ENCODE measurements at regions not wholly inside any gene's neighbourhood (a gene's known extent, or its start where the extent isn't known, plus 50 kb on each side); places are given as distances from the start of the nearest gene placed in this dataset.
"Not testable (repeated sequence)": the region's sequence is repeated elsewhere in the genome, so short reads cannot be mapped to it uniquely, and the experiment has no call there.

DNA sequence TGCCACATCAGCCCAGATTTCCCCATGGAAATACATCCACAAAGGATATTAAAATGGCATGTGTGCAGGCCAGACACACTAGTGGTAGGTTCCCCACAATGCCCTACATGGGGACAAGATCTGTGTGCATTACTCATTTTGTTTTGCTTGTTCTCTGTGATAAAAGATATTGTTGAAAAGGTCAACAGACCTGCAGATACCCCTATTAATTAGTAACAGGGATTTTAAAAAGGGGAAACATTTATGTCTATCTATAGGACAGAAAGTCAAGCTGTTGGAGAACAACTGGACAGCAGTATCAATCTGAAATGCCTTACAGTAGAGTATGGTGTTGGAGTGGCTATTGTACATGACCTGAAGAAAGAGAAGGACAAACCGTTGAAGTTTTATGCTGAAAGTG, 596.0 kb upstream of the GRM7 start:
- Histone ChIP-seq H3K27ac (ENCODE audit: low read depth, low read length, severe bottlenecking) (no peak overlapping the region), H3K9me3 (ENCODE audit: control insufficient read depth, low read length) (no peaks in the 10 kb centered on the region), H3K4me1 (ENCODE audit: control insufficient read depth, insufficient read depth, low read length, poor library complexity, severe bottlenecking) (no peaks in the 10 kb centered on the region), H3K36me3 (ENCODE audit: control insufficient read depth, insufficient read depth, low read length) (no peaks in the 10 kb centered on the region), H3K4me3 (ENCODE audit: extremely low read depth, insufficient read depth, low read length, poor library complexity, severe bottlenecking) (no peak overlapping the region)
- WGBS, 2 experiments (ENCODE audit: insufficient coverage in 2 of 2), result no CpG with 5 or more reads among the region's 1 CpG

DNA sequence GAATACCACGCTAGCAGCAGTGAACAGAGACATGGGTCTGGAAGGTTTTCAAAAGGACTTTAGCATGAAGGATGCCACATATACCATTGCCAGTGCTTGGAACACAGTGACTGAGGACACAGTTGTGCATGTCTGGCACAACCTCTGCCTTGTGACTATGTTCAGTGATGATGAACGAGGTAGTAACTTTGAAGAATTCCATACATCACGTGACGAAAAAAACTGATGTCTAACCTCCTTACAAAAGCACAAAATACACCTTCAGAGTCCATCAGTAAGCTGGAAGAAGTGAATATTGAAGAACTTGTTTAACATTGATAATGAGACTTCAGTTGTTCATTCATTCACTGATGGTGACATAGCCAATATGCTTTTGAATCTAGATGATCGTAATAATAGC, 594.8 kb upstream of the GRM7 start:
- 82% methylated on average over 1 of the region's 5 CpGs; no CpG with 5 or more reads in 1 of the 2 experiments for WGBS, 2 experiments (ENCODE audit: insufficient coverage in 2 of 2)
- H3K36me3 ChIP-seq (ENCODE audit: control insufficient read depth, insufficient read depth, low read length), result no peaks in the 10 kb centered on the region
- H3K4me3 ChIP-seq (ENCODE audit: extremely low read depth, insufficient read depth, low read length, poor library complexity, severe bottlenecking), result no peak overlapping the region
- H3K9me3 ChIP-seq (ENCODE audit: control insufficient read depth, low read length), result no peaks in the 10 kb centered on the region
- no peak overlapping the region for H3K27ac ChIP-seq (ENCODE audit: low read depth, low read length, severe bottlenecking)
- no peaks in the 10 kb centered on the region for H3K4me1 ChIP-seq (ENCODE audit: control insufficient read depth, insufficient read depth, low read length, poor library complexity, severe bottlenecking)

DNA sequence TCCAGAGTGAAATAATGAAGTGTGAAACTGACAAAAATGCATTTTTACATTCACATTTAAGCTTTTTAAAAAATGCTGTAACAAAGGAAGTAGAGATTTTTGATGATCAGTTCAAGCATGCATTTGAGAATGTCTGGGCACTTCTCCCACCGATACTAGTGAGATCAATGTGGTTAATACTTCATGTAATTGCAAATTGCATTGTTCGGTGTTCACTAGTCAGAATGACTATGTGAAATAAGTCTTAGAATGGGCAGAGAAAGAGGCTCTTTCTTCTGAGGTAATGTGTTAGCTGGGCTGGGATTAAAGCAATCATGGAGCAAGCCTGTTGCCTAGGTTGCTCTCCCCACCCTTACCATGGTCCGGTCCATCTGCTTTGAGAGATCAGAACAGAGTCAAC, 587.0 kb upstream of the GRM7 start:
- Histone ChIP-seq H3K4me1 (ENCODE audit: control insufficient read depth, insufficient read depth, low read length, poor library complexity, severe bottlenecking) (no peaks in the 10 kb centered on the region), H3K9me3 (ENCODE audit: control insufficient read depth, low read length) (no peaks in the 10 kb centered on the region), H3K36me3 (ENCODE audit: control insufficient read depth, insufficient read depth, low read length) (no peaks in the 10 kb centered on the region), H3K27ac (ENCODE audit: low read depth, low read length, severe bottlenecking) (no peak overlapping the region), H3K4me3 (ENCODE audit: extremely low read depth, insufficient read depth, low read length, poor library complexity, severe bottlenecking) (no peak overlapping the region)
- 82 to 100% methylated on average over 2 to 3 of the region's 3 CpGs for WGBS, 2 experiments (ENCODE audit: insufficient coverage in 2 of 2)

DNA sequence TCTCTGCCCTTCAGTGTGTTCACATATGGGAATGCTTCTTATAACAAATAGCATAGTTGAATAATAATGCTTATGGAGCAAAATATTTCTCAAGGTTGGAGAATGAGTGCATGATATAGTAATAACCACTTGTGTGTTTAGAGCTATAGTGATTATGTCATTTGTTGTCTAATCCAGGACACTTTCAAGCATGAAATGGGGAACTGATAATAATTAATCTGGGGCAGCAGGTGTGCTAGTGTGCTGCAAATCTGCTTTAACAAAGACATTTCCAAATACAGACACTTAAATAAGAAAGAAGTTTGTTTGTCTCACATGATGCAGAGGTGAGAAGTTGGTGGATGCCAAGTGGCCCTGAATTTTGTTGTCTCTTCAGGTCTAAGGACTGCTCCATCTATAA, 579.3 kb upstream of the GRM7 start:
- H3K4me3 ChIP-seq (ENCODE audit: extremely low read depth, insufficient read depth, low read length, poor library complexity, severe bottlenecking), result no peak overlapping the region
- H3K9me3 ChIP-seq (ENCODE audit: control insufficient read depth, low read length), result no peaks in the 10 kb centered on the region
- no peaks in the 10 kb centered on the region for H3K4me1 ChIP-seq (ENCODE audit: control insufficient read depth, insufficient read depth, low read length, poor library complexity, severe bottlenecking)
- no peaks in the 10 kb centered on the region for H3K36me3 ChIP-seq (ENCODE audit: control insufficient read depth, insufficient read depth, low read length)
- H3K27ac ChIP-seq (ENCODE audit: low read depth, low read length, severe bottlenecking), result no peak overlapping the region

DNA sequence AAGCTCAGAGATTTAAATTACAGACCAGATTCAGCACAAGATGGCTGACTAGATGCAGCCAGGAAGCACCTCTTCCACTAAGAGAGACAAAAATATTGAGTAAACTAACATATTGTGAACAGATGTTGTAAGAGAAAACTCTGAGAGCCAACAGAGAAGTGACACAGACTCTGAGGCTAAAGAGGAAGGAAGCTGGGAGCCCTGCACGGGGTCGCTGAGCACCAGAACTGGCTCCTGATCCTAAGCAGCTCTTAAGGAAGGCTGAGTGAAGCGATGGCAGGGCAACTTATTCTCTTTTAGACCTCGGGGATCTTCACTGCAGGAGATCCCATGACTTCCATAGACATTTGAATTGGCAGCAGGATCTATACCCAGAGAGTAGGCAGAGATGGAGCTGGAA, 578.0 kb upstream of the GRM7 start:
- Histone ChIP-seq H3K4me1 (ENCODE audit: control insufficient read depth, insufficient read depth, low read length, poor library complexity, severe bottlenecking) (no peaks in the 10 kb centered on the region), H3K36me3 (ENCODE audit: control insufficient read depth, insufficient read depth, low read length) (no peaks in the 10 kb centered on the region), H3K27ac (ENCODE audit: low read depth, low read length, severe bottlenecking) (no peak overlapping the region), H3K4me3 (ENCODE audit: extremely low read depth, insufficient read depth, low read length, poor library complexity, severe bottlenecking) (no peak overlapping the region), H3K9me3 (ENCODE audit: control insufficient read depth, low read length) (no peaks in the 10 kb centered on the region)
- WGBS, 2 experiments (ENCODE audit: insufficient coverage in 2 of 2), result 77 to 90% methylated on average over 4 of the region's 4 CpGs

DNA sequence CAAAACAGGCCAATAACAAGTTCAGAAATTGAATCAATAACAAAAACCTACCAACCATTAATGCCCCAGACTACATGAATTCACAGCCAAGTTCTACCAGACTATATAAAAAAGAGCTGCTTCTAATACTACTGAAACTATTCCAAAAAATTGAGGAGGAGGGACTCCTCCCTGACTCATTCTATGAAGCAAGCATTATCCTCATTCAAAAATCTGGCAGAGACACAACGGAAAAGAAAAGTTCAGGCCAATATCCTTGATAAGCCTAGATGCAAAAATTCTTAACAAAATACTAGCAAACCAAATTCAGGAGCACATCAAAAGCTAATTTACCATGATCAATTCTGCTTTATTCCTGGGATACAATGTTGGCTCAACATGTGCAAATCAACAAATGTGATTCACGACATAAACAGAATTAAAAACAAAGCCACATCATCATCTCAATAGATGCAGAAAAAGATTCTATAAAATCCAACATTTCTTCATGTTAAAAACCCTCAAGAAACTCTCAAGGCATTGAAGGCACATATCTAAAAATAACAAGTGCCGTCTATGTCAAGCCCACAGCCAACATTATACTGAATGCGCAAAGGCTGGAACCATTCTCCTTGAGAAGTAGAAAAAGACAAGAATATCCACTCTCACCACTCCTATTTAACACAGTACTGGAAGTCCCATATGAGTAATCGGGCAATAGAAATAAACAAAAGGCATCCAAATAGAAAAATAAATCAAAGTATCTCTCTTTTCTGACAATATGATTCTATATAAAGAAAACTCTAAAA, 573.6 kb upstream of the GRM7 start:
- Histone ChIP-seq H3K27ac (ENCODE audit: low read depth, low read length, severe bottlenecking) (no peak overlapping the region), H3K9me3 (ENCODE audit: control insufficient read depth, low read length) (peaks cover 8% of the 10 kb centered on the region), H3K36me3 (ENCODE audit: control insufficient read depth, insufficient read depth, low read length) (no peaks in the 10 kb centered on the region), H3K4me3 (ENCODE audit: extremely low read depth, insufficient read depth, low read length, poor library complexity, severe bottlenecking) (no peak overlapping the region), H3K4me1 (ENCODE audit: control insufficient read depth, insufficient read depth, low read length, poor library complexity, severe bottlenecking) (no peaks in the 10 kb centered on the region)
- 57 to 75% methylated on average over 3 to 4 of the region's 5 CpGs for WGBS, 2 experiments (ENCODE audit: insufficient coverage in 2 of 2)

DNA sequence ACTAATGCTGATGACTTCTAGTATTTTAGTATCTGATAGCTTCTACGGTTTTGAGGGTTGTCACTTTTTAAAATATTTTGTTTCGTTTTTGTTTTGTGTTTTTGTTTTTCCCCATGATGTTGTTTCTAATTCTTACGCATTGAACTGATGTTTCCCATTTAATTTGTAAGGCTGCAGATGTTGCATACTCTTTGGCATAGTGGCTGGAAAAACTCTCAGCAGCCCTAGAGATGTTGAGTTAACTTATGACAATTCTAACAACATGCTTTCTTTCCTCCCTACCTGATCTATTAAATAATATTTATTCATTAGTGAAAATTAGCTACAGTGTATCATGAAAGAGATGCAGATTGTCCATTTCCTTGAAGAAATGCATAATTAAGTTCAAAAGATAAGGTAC, 559.3 kb upstream of the GRM7 start:
- H3K4me1 ChIP-seq (ENCODE audit: control insufficient read depth, insufficient read depth, low read length, poor library complexity, severe bottlenecking), result no peaks in the 10 kb centered on the region
- H3K27ac ChIP-seq (ENCODE audit: low read depth, low read length, severe bottlenecking), result no peak overlapping the region
- H3K9me3 ChIP-seq (ENCODE audit: control insufficient read depth, low read length), result peaks cover 8% of the 10 kb centered on the region
- no peaks in the 10 kb centered on the region for H3K36me3 ChIP-seq (ENCODE audit: control insufficient read depth, insufficient read depth, low read length)
- 94 to 100% methylated on average over 1 to 2 of the region's 3 CpGs for WGBS, 2 experiments (ENCODE audit: insufficient coverage in 2 of 2)
- H3K4me3 ChIP-seq (ENCODE audit: extremely low read depth, insufficient read depth, low read length, poor library complexity, severe bottlenecking), result no peak overlapping the region

DNA sequence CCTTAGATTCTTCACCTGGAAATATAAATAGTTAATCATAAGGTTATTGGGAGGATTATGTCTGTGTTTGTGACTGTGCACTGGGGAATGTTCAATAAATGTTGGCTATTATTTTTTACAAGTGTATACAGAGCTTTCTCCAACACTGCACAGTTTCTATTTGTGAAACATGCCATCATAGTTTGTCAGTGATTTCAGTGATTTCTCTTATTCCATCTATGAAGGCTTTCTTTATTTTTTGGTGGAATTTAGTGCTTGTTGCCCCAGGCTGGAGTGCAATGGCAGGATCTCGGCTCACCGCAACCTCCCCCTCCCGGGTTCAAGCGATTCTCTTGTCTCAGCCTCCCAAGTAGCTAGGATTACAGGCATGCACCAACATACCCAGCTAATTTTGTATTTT, 545.0 kb upstream of the GRM7 start:
- WGBS, 2 experiments (ENCODE audit: insufficient coverage in 2 of 2), result no CpG with 5 or more reads among the region's 4 CpGs
- Histone ChIP-seq H3K9me3 (ENCODE audit: control insufficient read depth, low read length) (no peaks in the 10 kb centered on the region), H3K36me3 (ENCODE audit: control insufficient read depth, insufficient read depth, low read length) (no peaks in the 10 kb centered on the region), H3K4me1 (ENCODE audit: control insufficient read depth, insufficient read depth, low read length, poor library complexity, severe bottlenecking) (no peaks in the 10 kb centered on the region), H3K27ac (ENCODE audit: low read depth, low read length, severe bottlenecking) (no peak overlapping the region), H3K4me3 (ENCODE audit: extremely low read depth, insufficient read depth, low read length, poor library complexity, severe bottlenecking) (no peak overlapping the region)

DNA sequence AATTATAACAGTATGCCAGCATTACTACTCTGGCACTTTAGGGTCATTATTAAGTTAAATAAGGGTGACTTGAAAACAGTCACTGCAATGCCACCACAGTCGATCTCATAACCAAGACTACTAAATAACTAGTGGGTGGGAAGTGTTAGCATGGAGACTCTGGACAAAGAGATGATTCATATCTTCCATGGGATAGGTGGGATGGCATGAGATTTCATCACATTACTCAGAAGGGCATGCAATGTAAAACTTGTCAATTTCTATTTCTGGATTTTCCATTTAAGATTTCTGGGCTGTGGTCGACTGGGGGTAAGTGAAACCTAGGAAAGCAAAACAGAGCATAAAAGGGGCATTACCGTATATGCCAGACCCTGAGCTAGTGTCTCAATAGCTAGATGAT, 538.9 kb upstream of the GRM7 start:
- 89 to 100% methylated on average over 1 to 2 of the region's 3 CpGs for WGBS, 2 experiments (ENCODE audit: insufficient coverage in 2 of 2)
- Histone ChIP-seq H3K9me3 (ENCODE audit: control insufficient read depth, low read length) (no peaks in the 10 kb centered on the region), H3K27ac (ENCODE audit: low read depth, low read length, severe bottlenecking) (no peak overlapping the region), H3K4me3 (ENCODE audit: extremely low read depth, insufficient read depth, low read length, poor library complexity, severe bottlenecking) (no peak overlapping the region), H3K36me3 (ENCODE audit: control insufficient read depth, insufficient read depth, low read length) (no peaks in the 10 kb centered on the region), H3K4me1 (ENCODE audit: control insufficient read depth, insufficient read depth, low read length, poor library complexity, severe bottlenecking) (no peaks in the 10 kb centered on the region)

DNA sequence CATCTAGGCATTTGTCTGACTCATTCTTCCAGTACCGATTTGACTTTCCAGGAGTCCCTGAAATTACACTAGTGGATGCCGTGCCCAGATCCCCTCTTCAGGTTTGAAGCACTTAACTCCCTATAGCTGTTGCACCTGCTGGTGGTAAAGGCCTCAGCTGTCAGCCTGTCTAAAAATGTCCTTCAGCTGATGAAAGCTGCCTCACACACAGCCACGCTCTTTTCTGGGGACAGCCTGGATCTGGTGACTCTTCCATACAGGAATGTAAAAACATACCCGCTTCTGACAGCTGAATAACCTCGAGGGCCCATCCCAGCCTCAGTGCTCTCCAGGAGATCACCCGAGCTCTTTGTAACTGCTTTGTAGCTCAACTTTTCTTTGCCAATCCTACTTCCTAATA, 534.1 kb upstream of the GRM7 start:
- Histone ChIP-seq H3K4me3 (ENCODE audit: extremely low read depth, insufficient read depth, low read length, poor library complexity, severe bottlenecking) (no peak overlapping the region), H3K4me1 (ENCODE audit: control insufficient read depth, insufficient read depth, low read length, poor library complexity, severe bottlenecking) (no peaks in the 10 kb centered on the region), H3K27ac (ENCODE audit: low read depth, low read length, severe bottlenecking) (no peak overlapping the region), H3K36me3 (ENCODE audit: control insufficient read depth, insufficient read depth, low read length) (no peaks in the 10 kb centered on the region), H3K9me3 (ENCODE audit: control insufficient read depth, low read length) (no peaks in the 10 kb centered on the region)
- WGBS, 2 experiments (ENCODE audit: insufficient coverage in 2 of 2), result 63 to 65% methylated on average over 6 of the region's 6 CpGs

DNA sequence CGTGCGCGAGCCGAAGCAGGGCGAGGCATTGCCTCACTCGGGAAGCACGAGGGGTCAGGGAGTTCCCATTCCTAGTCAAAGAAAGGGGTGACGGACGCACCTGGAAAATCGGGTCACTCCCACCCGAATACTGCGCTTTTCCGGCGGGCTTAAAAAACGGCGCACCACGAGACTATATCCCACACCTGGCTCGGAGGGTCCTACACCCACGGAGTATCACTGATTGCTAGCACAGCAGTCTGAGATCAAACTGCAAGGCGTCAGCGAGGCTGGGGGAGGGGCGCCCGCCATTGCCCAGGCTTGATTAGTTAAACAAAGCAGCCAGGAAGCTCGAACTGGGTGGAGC, 520.0 kb upstream of the GRM7 start:
- H3K4me3 ChIP-seq (ENCODE audit: extremely low read depth, insufficient read depth, low read length, poor library complexity, severe bottlenecking); H3K27ac ChIP-seq (ENCODE audit: low read depth, low read length, severe bottlenecking); H3K9me3 ChIP-seq (ENCODE audit: control insufficient read depth, low read length); H3K4me1 ChIP-seq (ENCODE audit: control insufficient read depth, insufficient read depth, low read length, poor library complexity, severe bottlenecking); H3K36me3 ChIP-seq (ENCODE audit: control insufficient read depth, insufficient read depth, low read length): not testable (repeated sequence)
- 93 to 97% methylated on average over 11 to 19 of the region's 24 CpGs for WGBS, 2 experiments (ENCODE audit: insufficient coverage in 2 of 2)

Measured in mesodermal cell (in vitro differentiated cells).